HG02588 (cell line): ENCODE measurements at regions not wholly inside any gene's neighbourhood (a gene's known extent, or its start where the extent isn't known, plus 50 kb on each side); places are given as distances from the start of the nearest gene placed in this dataset.
"Not testable (repeated sequence)": the region's sequence is repeated elsewhere in the genome, so short reads cannot be mapped to it uniquely, and the experiment has no call there.

ENCODE experiments used
- ATAC-seq: cut with Tn5 transposase; IDR thresholded peaks from one replicate; pipeline ENCODE4 v1.9.1; 2021; ENCODE audit warnings: mild to moderate bottlenecking, moderate library complexity; ENCODE audit not compliant: unreplicated experiment

DNA sequence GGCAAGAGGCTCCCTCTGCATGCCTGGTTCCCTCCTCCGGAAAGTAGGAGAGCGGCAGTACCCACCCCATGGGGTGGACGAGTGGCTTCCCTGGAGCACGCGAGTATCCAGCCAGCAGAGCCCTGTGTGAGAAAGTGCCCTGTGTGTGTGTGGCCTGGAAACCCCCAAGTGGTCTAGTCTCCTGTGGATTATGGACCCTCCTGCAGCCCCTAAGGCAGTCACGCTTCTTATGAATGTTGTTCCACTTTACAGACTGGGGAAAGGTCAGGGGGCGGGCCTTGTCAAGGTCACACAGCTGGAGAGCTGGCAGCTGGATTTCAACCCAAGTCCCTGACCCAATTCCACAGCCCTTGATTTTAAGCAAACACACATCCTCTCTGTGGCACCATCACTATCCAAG is 252.5 kb upstream of the SULF2 start:
- not testable (repeated sequence) for ATAC-seq

DNA sequence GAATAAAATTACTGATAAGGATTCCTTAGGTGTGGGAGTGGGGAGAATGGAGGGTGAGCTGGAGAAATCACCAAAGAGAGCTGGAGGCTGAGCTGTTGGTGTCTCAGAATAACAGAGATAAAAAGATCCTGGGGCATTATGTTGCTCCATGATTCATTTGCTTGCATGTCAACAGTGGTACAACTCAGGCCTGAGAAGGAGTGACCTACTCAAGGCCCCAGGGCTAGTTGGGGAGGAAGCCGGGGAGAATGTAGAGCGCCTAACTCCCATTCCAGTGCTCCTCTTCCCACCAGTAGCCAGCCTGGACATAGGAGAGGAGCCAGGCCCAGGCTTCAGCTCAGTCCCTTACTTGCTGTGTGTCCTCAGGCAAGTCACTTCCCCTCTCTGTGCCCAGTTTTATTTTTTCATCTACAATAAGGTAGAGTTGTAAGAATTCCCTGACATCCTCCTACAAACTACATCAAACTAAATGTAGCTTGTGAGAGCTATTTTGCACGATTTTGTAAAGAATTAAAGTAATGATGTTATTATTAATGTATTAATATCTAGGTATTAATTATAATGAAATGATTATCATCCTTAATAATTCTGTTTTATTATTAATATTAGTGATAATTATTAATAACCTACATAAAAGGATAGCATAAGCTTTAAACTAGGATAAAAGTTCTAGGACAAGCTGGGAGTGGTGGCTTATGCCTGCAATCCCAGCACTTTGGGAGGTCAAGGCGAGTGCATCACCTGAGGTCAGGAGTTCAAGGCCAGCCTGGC is 250.9 kb upstream of the SULF2 start:
- ATAC-seq: no peak

DNA sequence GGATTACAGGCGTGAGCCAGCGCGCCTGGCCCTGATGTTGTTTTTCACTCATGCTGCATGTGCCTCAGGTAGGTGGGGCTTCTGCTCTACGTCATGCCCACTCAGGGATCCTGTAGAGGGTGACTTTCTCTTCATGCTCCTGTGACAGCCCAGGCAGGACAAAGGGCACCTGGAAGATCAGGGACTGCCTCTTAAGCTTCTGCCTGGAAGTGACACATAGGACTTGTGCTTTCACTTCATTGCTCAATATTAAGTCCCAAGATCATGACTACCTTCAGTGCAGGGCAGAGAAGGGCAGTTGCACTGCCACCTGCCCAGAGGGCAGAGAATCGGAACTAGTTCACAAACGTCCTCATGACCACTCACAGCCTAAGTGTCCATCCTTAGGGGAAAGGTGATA is 249.5 kb upstream of the SULF2 start:
- ATAC-seq: no peak

DNA sequence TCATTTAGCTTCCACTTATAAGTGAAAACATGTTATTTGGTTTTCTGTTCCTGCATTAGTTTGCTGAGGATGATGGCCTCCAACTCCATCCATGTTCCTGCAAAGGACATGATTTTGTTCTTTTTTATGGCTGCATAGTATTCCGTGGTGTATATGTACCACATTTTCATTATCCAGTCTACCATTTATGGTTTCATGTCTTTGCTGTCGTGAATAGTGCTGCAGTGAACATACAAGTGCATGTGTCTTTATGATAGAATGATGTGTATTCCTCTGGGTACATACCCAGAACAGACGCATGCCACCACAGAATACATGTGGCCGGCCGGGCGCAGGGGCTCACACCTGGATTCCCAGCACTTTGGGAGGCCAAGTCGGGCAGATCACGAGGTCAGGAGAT is 247.7 kb upstream of the SULF2 start:
- ATAC-seq: not testable (repeated sequence)

DNA sequence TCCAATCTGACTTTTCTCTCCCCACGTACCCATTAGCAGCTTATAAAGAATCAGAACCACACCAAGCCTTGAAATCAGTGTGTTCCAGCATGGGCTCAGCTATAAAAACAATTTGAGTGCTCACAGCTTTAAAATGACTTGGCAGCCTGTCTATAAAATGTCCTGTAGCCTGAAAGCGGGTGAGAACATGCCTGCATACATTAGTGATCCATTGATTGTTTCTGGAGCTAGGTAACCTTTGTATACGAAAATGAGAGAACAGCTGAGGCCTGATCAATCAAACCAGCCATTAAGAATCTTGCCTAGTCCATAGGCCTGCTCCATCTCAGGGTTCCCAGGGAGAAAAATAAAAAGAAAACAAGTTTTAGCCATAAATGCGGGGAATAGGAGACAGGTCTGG is 245.8 kb upstream of the SULF2 start:
- no peak for ATAC-seq

DNA sequence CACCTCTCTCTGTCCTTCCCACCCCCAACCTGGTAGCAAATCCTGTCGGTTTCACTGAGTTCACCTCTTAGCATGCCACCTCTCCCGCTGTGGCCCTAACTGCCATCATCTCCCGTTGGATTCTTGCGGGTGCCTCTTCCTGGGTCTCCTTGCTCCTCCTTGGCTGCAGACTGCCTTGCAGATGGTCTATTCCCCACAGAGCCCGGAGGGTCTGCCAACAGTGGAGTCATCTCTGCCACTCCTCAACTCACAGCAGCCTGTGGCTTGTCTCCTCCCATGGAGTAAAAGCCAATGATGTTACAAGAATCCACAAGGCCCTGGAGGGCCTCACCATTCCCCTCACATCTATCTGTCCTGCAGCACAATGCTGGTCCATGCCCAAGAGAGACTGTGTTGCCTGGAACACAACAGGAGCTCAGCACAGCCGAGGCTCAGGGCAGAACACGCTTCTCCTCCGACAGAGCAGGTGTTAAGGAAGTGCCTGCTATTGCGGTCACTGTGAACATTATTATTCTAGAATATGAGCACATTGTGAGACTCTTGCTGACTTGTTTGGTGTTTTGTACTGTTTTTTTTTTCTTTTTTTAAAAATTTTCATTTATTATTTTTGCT is 241.8 kb upstream of the SULF2 start:
- ATAC-seq: no peak

DNA sequence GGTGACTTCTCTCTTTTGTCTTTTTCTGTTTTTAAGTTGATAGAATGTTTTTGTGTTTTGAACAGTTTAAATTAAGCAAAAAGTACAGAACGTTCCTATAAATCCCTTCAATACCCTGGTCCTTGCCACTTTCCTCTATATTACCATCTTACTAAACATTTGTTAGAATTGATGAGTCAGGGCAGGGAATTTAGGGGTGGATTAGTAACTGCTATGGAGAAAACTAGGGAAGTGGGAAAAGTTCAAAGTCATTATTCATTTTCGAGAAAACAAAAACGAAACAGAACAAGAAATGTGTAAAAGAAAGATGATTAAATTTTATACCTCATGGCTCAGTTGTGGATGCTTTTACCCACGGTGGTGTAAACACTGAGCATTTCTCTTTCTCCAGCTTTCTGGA is 240.4 kb upstream of the SULF2 start:
- no peak for ATAC-seq

DNA sequence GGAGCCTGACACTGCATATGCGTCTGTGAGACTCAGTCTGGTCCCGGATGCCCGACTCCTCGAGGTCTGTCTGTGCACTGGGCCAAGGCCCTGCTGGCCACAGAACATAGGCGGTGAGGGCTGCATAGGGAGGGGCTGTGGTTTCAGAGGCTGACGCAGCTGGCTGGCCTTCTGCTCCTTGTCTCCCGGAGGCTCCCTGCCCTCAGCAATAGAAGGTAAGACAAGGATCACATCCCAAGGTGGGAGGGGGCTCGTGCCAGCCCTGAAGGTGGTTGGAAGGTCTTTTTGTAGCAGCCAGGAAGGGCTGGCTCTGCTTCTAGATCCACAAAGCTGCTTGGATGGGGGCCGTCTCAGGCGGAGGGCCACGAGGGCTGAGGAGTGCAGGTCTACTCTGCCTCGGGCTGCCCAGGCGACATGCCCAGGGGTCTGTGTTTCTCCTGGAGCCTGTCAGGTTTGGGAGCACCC is 239.8 kb upstream of the SULF2 start:
- no peak for ATAC-seq

DNA sequence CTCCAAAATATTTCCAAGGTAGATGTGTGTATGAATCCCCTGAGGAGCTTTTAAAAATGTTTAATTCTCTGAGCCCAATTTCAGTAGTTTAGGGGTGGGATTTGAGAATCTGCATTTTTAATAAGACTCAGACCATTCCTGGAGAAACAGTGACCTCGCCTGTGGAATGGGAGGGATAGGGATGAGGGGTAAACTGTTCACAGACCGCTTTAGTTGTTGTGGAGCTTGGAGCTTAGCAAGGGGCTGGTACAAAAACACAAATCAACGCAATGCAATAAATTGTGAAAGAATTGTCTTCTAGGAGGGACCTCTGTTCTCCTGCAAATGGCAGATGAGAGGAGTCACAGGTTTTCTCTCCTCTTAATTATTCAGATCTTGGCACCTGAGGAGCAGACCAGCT is 239.3 kb upstream of the SULF2 start:
- no peak for ATAC-seq

DNA sequence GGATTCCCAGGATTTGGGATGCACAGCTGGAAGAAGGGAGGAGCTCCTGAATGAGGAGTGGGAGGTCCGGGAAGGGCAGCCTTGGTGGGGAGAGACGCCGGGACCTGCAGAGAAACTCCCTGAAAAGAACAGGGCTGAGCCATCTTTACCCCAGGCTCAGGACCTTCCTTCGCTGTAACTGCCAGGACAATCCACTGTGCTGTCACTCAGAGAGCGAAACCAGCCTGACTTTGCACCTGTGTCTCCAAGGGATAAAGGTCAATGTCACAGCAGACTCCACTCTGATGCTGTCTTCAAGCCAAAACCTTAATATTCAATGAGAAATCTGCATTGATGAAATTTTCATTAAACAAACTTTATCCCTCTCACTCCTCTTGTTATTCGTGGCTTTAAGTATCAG is 235.4 kb upstream of the SULF2 start:
- not testable (repeated sequence) for ATAC-seq

DNA sequence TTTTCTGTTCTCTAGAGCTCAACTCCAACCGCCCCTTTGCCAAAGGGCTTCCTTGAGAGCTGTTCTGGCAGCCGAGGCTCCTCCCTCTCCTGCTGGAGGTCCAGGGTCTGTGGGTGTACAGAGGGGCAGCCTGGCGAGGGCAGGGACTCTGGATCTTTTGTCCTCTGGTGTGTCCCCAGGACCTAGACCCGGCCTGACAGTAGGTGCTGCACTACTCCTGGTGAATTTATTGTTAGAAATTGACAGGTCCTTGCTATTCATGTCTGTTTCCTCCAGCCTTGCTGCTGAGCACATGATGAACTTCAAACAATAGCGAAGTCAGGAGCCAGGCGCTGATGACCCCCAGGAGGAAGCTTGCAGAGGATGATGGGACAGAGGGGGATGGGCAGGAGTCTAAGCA is 234.7 kb upstream of the SULF2 start:
- ATAC-seq: no peak

DNA sequence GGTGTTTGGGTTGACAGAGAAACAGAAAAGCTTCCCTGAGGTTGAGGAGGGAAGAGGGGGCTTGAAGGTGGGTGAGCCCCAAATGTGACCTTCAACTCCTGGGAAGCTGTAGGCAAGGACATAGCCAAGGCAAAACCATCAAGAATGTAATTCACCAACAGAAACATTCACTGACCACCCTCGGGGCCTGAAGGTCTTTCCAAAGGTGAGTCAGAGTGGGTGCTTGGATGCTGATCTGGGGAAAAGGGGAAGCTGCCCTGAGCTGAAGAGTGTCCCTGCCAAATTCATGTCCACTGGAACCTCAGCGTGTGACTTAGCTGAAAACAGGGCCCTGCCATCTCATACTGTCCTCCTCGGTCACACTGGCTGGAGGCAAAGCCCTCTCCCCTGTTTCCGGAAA is 234.2 kb upstream of the SULF2 start:
- ATAC-seq: no peak

DNA sequence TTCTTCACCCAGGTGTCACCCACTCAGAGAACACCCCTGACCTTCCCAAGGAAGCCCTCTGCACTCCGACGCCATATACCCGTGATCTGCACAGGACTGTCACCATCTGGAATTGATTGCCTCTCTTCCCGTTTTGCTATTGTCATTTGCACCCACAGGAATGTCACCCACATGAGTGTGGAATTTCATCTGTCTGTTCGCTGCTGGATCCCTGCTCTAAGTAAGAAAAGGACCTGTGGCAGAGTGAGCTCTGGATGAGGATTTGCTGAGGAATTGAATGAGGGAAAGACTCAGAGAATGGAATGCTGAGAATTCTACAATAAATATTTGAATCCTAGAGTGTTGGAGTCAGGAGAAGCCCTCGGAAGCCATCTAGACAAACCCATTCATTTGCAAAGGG is 233.6 kb upstream of the SULF2 start:
- ATAC-seq: not testable (repeated sequence)

DNA sequence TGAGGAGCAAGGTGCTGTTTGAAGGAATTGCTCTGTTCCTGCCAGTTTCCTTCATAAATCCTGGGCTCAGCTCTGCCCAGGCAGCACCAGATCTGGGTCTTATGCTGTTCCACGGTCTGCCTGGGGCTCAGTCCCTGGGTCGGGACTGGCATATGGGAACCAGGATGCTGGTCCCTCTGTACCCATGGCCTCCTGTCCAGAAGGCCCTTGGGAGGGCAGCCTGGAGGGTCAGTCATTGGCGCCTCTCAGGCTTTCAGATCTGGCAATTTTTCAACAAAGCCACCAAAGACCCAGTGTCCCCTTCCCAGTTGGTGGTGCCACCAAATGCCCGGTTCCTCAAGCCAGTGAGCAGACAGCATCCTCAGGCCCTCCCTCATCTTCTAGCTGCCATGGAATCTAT is 232.7 kb upstream of the SULF2 start:
- no peak for ATAC-seq

DNA sequence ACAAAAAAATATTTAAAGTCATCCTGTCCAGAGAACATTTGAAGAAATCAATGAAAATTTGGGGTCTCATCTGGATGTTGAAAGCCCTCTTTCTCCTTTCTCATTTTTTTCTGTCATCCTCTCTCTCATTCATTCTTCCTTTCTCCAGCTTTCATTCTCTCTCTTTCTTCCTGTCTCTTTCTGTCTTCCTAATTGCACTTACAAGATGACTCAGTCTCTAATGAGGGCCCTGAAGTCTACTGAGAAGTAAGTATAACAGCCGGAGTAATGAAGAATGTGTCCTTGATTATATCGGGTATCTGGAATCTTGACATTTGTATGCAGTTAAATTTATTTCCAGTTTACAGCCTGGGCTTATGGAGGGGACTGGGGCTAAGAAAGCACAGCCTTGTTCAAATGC is 232.2 kb upstream of the SULF2 start:
- no peak for ATAC-seq

DNA sequence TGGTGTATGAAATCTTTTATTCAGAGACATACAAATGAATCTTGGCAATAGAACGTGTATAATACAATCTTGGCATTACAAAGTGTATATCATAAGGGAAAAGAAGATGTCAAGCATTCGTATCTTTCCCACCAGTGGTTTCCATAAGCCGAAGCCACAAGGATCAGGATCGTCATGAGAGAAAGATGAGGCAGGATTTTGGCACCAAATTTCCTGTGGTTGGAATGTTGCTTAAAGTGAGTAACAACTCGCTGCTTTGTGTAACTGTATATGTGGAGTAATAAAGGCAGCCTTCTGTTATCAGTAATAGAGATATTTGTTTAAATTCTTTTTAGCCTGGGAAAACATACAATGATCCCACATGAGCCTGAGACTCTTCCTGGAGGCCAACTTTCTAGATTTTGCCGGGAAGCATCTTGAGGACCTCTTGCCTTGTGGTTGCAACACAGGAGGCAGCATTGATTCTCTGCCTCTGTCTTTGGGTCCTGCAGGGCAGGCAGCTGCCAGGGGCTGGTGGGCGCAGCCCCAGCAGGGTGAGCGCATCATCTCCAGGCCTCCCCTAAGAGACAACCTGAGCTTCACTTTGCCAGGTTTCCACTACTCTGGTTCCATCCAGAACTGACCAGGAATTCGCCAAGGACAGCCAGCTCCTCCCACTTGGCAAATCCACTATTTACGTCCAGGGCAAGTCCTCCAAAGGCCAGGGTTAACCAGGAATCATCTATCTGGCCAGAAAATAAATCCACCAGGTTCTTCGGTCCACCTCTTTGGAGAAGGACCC is 230.9 kb upstream of the SULF2 start:
- no peak for ATAC-seq

DNA sequence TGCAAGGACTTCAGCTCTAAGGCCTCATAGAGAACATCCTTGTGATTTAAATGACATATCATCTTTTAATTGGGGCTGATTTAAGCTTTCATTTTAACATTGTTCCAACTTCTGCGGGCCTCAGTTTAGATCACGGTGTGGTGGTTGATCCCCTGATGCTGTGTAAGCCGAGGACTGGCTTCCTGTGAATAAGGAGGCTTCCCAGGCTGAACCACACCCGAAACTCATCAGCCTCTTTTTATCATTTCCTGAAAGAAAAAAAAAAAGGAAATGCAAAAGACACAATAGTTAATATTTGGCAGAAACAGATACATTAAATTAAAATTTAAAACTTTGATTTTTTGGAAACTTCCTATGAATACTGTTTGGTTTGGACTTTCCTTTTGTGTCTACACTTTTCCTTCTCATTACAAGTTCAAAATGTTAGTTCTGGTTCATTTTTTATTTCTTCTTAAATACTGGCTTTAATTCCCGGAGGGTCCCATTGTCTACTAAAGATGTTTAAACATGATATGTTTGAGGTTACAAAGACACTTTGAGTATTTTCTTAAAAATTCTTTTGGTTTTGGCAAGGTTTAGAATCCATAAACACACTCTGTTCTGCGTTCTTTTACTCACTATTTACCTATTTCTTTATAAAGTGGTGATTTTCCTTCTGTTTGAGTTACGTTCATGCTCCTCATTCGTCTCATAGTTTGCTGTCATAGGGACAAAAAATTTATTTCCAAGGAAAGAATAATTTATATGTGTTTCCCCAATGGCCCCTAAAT is 230.0 kb upstream of the SULF2 start:
- ATAC-seq: no peak

DNA sequence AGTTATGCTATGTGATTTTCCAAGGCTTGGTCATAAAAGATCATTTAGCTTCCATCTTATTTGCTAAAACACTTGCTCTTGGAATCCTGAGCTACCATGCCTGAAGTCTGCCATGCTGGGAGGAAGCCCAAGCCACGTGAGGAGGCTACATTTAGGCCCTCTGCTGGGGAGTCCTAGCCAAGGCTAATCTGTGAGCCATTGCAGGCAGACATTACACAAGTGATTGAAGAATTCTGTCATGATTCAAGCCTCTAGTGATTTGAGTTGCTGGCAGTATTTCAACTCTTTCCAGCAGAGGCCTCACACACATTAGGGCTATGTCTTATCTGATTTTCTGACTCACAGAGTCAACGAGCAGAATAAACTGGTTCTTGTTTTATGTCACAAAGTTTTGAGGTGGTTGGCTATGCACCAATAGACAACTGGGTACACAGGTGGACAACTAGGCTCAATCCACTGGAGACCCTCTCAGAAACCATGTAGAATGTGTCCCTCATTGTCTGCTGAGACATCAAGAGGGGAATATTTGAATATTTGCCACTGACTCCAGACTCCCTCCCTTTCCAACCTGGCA is 227.2 kb upstream of the SULF2 start:
- ATAC-seq: no peak

DNA sequence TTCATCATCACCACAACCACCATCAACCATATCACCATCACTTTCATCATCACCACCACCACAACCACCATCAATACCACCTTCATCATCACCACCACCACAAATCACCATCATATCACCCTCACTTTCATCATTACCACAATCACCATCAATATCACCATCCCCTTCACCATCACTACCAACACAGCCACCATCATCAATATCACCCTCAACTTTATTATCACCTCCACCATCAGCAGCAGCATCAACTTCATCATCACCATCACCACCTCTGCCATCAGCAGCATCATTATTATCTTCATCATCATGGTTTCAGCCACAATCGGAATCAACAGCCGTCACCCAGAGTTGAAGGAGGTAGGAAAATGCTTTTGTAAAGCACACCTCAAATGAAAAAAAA is 225.7 kb upstream of the SULF2 start:
- no peak for ATAC-seq

DNA sequence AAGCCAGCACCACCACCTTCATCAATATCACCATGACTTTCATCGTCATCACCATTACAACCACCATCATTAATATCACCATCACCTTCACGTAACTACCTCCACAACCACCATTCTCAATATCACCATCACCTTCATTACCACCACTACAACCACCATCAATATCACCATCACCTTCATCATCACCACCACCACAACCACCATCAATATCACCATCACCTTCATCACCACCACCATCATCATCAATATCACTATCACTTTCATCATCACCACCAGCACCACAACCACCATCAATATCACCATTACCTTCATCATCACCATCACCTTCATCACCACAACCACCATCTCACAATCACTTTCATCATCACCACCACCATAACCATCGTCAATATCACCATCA is 225.3 kb upstream of the SULF2 start:
- no peak for ATAC-seq
